ENCODE measurements at regions not wholly inside any gene's neighbourhood (a gene's known extent, or its start where the extent isn't known, plus 50 kb on each side); places are given as distances from the start of the nearest gene placed in this dataset.

- Histone ChIP-seq H3K27ac (ENCODE audit: low read depth, low read length) (no peak overlapping the region), H3K27me3 (ENCODE audit: control insufficient read depth, insufficient read depth, low read length) (no peaks in the 10 kb centered on the region), H3K4me1 (ENCODE audit: control insufficient read depth, insufficient read depth, low read length) (peaks cover 7% of the 10 kb centered on the region), H3K9me3 (ENCODE audit: control insufficient read depth, insufficient read depth, low read depth, low read length) (no peaks in the 10 kb centered on the region), H3K36me3 (ENCODE audit: control insufficient read depth, insufficient read depth, low read length) (no peaks in the 10 kb centered on the region), H3K9ac (ENCODE audit: low read length) (no peak overlapping the region), H3K4me3 (ENCODE audit: low read depth, low read length) (no peak overlapping the region)
These were observed 345.6 kb upstream of the THBS1 start for GRCh38 chr15:39235084-39235795.

- Histone ChIP-seq H3K4me3 (ENCODE audit: low read depth, low read length) (no peak overlapping the region), H3K27me3 (ENCODE audit: control insufficient read depth, insufficient read depth, low read length) (no peaks in the 10 kb centered on the region), H3K9ac (ENCODE audit: low read length) (no peak overlapping the region), H3K4me1 (ENCODE audit: control insufficient read depth, insufficient read depth, low read length) (no peaks in the 10 kb centered on the region), H3K36me3 (ENCODE audit: control insufficient read depth, insufficient read depth, low read length) (no peaks in the 10 kb centered on the region), H3K9me3 (ENCODE audit: control insufficient read depth, insufficient read depth, low read depth, low read length) (no peaks in the 10 kb centered on the region), H3K27ac (ENCODE audit: low read depth, low read length) (no peak overlapping the region)
These were observed 344.5 kb upstream of the THBS1 start for GRCh38 chr15:39236375-39236774.

GRCh38 chr15:39238443-39238842 lies 342.4 kb upstream of the THBS1 start:
- no peaks in the 10 kb centered on the region for H3K9me3 ChIP-seq (ENCODE audit: control insufficient read depth, insufficient read depth, low read depth, low read length)
- no peak overlapping the region for H3K4me3 ChIP-seq (ENCODE audit: low read depth, low read length)
- H3K36me3 ChIP-seq (ENCODE audit: control insufficient read depth, insufficient read depth, low read length) = no peaks in the 10 kb centered on the region
- no peak overlapping the region for H3K9ac ChIP-seq (ENCODE audit: low read length)
- no peaks in the 10 kb centered on the region for H3K4me1 ChIP-seq (ENCODE audit: control insufficient read depth, insufficient read depth, low read length)
- H3K27ac ChIP-seq (ENCODE audit: low read depth, low read length) = no peak overlapping the region
- H3K27me3 ChIP-seq (ENCODE audit: control insufficient read depth, insufficient read depth, low read length) = no peaks in the 10 kb centered on the region

GRCh38 chr15:39239562-39239961 lies 341.3 kb upstream of the THBS1 start:
- H3K9me3 ChIP-seq (ENCODE audit: control insufficient read depth, insufficient read depth, low read depth, low read length) = no peaks in the 10 kb centered on the region
- no peak overlapping the region for H3K27ac ChIP-seq (ENCODE audit: low read depth, low read length)
- H3K36me3 ChIP-seq (ENCODE audit: control insufficient read depth, insufficient read depth, low read length) = no peaks in the 10 kb centered on the region
- no peak overlapping the region for H3K4me3 ChIP-seq (ENCODE audit: low read depth, low read length)
- H3K27me3 ChIP-seq (ENCODE audit: control insufficient read depth, insufficient read depth, low read length) = no peaks in the 10 kb centered on the region
- H3K4me1 ChIP-seq (ENCODE audit: control insufficient read depth, insufficient read depth, low read length) = no peaks in the 10 kb centered on the region
- H3K9ac ChIP-seq (ENCODE audit: low read length) = no peak overlapping the region

GRCh38 chr15:39242345-39242744 lies 338.5 kb upstream of the THBS1 start:
- no peaks in the 10 kb centered on the region for H3K9me3 ChIP-seq (ENCODE audit: control insufficient read depth, insufficient read depth, low read depth, low read length)
- H3K4me1 ChIP-seq (ENCODE audit: control insufficient read depth, insufficient read depth, low read length) = no peaks in the 10 kb centered on the region
- H3K4me3 ChIP-seq (ENCODE audit: low read depth, low read length) = no peak overlapping the region
- no peaks in the 10 kb centered on the region for H3K27me3 ChIP-seq (ENCODE audit: control insufficient read depth, insufficient read depth, low read length)
- H3K27ac ChIP-seq (ENCODE audit: low read depth, low read length) = no peak overlapping the region
- H3K36me3 ChIP-seq (ENCODE audit: control insufficient read depth, insufficient read depth, low read length) = no peaks in the 10 kb centered on the region
- no peak overlapping the region for H3K9ac ChIP-seq (ENCODE audit: low read length)

- Histone ChIP-seq H3K4me3 (ENCODE audit: low read depth, low read length) (no peak overlapping the region), H3K27ac (ENCODE audit: low read depth, low read length) (no peak overlapping the region), H3K9me3 (ENCODE audit: control insufficient read depth, insufficient read depth, low read depth, low read length) (no peaks in the 10 kb centered on the region), H3K4me1 (ENCODE audit: control insufficient read depth, insufficient read depth, low read length) (no peaks in the 10 kb centered on the region), H3K27me3 (ENCODE audit: control insufficient read depth, insufficient read depth, low read length) (no peaks in the 10 kb centered on the region), H3K36me3 (ENCODE audit: control insufficient read depth, insufficient read depth, low read length) (no peaks in the 10 kb centered on the region), H3K9ac (ENCODE audit: low read length) (no peak overlapping the region)
These were observed 337.5 kb upstream of the THBS1 start for GRCh38 chr15:39243396-39243795.

- no peaks in the 10 kb centered on the region for H3K4me1 ChIP-seq (ENCODE audit: control insufficient read depth, insufficient read depth, low read length)
- no peaks in the 10 kb centered on the region for H3K9me3 ChIP-seq (ENCODE audit: control insufficient read depth, insufficient read depth, low read depth, low read length)
- H3K27me3 ChIP-seq (ENCODE audit: control insufficient read depth, insufficient read depth, low read length) = no peaks in the 10 kb centered on the region
- H3K4me3 ChIP-seq (ENCODE audit: low read depth, low read length) = no peak overlapping the region
- no peak overlapping the region for H3K9ac ChIP-seq (ENCODE audit: low read length)
- H3K27ac ChIP-seq (ENCODE audit: low read depth, low read length) = no peak overlapping the region
- no peaks in the 10 kb centered on the region for H3K36me3 ChIP-seq (ENCODE audit: control insufficient read depth, insufficient read depth, low read length)
These were observed 336.1 kb upstream of the THBS1 start for GRCh38 chr15:39244776-39245175.

- Histone ChIP-seq H3K27ac (ENCODE audit: low read depth, low read length) (no peak overlapping the region), H3K36me3 (ENCODE audit: control insufficient read depth, insufficient read depth, low read length) (no peaks in the 10 kb centered on the region), H3K4me3 (ENCODE audit: low read depth, low read length) (no peak overlapping the region), H3K9ac (ENCODE audit: low read length) (no peak overlapping the region), H3K27me3 (ENCODE audit: control insufficient read depth, insufficient read depth, low read length) (no peaks in the 10 kb centered on the region), H3K9me3 (ENCODE audit: control insufficient read depth, insufficient read depth, low read depth, low read length) (no peaks in the 10 kb centered on the region), H3K4me1 (ENCODE audit: control insufficient read depth, insufficient read depth, low read length) (no peaks in the 10 kb centered on the region)
These were observed 334.4 kb upstream of the THBS1 start for GRCh38 chr15:39246523-39246922.

GRCh38 chr15:39247574-39247973 lies 333.3 kb upstream of the THBS1 start:
- Histone ChIP-seq H3K9me3 (ENCODE audit: control insufficient read depth, insufficient read depth, low read depth, low read length) (no peaks in the 10 kb centered on the region), H3K4me1 (ENCODE audit: control insufficient read depth, insufficient read depth, low read length) (no peaks in the 10 kb centered on the region), H3K27ac (ENCODE audit: low read depth, low read length) (no peak overlapping the region), H3K9ac (ENCODE audit: low read length) (no peak overlapping the region), H3K36me3 (ENCODE audit: control insufficient read depth, insufficient read depth, low read length) (no peaks in the 10 kb centered on the region), H3K4me3 (ENCODE audit: low read depth, low read length) (no peak overlapping the region), H3K27me3 (ENCODE audit: control insufficient read depth, insufficient read depth, low read length) (no peaks in the 10 kb centered on the region)

GRCh38 chr15:39248204-39248603 lies 332.7 kb upstream of the THBS1 start:
- Histone ChIP-seq H3K27me3 (ENCODE audit: control insufficient read depth, insufficient read depth, low read length) (no peaks in the 10 kb centered on the region), H3K9me3 (ENCODE audit: control insufficient read depth, insufficient read depth, low read depth, low read length) (no peaks in the 10 kb centered on the region), H3K9ac (ENCODE audit: low read length) (no peak overlapping the region), H3K4me3 (ENCODE audit: low read depth, low read length) (no peak overlapping the region), H3K4me1 (ENCODE audit: control insufficient read depth, insufficient read depth, low read length) (no peaks in the 10 kb centered on the region), H3K36me3 (ENCODE audit: control insufficient read depth, insufficient read depth, low read length) (no peaks in the 10 kb centered on the region), H3K27ac (ENCODE audit: low read depth, low read length) (no peak overlapping the region)

- Histone ChIP-seq H3K9me3 (ENCODE audit: control insufficient read depth, insufficient read depth, low read depth, low read length) (no peaks in the 10 kb centered on the region), H3K27ac (ENCODE audit: low read depth, low read length) (no peak overlapping the region), H3K4me1 (ENCODE audit: control insufficient read depth, insufficient read depth, low read length) (no peaks in the 10 kb centered on the region), H3K36me3 (ENCODE audit: control insufficient read depth, insufficient read depth, low read length) (no peaks in the 10 kb centered on the region), H3K9ac (ENCODE audit: low read length) (no peak overlapping the region), H3K4me3 (ENCODE audit: low read depth, low read length) (no peak overlapping the region), H3K27me3 (ENCODE audit: control insufficient read depth, insufficient read depth, low read length) (no peaks in the 10 kb centered on the region)
These were observed 330.9 kb upstream of the THBS1 start for GRCh38 chr15:39250001-39250400.

Measured in HUES6 (cell line).